ENCODE measurements at regions not wholly inside any gene's neighbourhood (a gene's known extent, or its start where the extent isn't known, plus 50 kb on each side); places are given as distances from the start of the nearest gene placed in this dataset.

DNA sequence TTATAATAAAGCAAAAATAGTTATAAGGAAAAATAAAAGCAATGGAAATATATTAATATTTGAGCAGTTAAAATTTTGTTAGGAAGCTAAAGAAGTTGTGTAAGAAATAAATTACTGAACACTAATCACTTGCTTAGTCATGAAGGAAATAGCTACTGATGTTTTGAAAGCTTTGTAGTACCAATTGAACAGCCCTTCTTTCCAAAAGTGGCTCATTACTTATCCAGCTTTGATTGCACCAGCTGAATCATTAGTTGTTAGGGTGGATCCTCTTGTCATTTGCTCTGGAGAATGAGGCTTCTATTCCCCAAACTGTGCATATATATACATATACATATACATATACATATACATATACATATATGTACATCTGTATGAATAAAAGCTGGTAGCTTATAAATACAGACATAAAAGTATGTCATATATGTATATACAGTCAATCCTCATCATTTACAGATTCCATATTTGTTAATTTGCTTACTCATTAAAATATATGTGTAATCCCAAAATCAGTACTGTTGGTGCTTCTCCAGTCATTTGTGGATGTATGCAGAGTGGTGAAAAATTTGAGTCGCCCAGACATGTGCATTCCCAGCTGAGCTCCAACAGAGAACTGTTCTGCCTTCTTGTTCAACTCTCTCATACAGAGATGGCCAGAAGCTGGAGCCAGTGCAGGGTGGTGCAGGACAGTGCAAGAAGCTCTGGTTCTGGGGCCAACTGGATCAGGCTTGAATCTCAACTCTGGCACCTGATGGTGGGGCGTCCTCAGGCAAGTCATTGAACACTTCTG is 214.1 kb downstream of the RPAP3 start:
- Histone ChIP-seq H3K4me2 (ENCODE audit: low read length, poor library complexity, severe bottlenecking) (no peak overlapping the region), H4K8ac (ENCODE audit: low read length) (no peak overlapping the region), H3K79me1 (replicated peaks; ENCODE audit: low read length, poor library complexity, severe bottlenecking) (no peaks in the 10 kb centered on the region), H3K4me3 (ENCODE audit: insufficient read depth in 1 of 2, low read depth in 1 of 2, low read length in 2 of 2) (no peak overlapping the region), H3K36me3 (ENCODE audit: control insufficient read depth in 1 of 2, insufficient read depth in 2 of 2, low read depth in 1 of 2, low read length in 2 of 2) (no peaks in the 10 kb centered on the region), H3K27me3 (ENCODE audit: control insufficient read depth in 1 of 2, insufficient read depth in 1 of 2, low read length in 2 of 2) (peaks cover 0 to 19% of the 10 kb centered on the region in 2 experiments), H2BK120ac (ENCODE audit: low read depth, low read length) (no peak overlapping the region), H2BK12ac (ENCODE audit: low read length in 2 of 2) (no peak overlapping the region), H3K14ac (ENCODE audit: low read length in 2 of 2) (no peak overlapping the region), H2AFZ (ENCODE audit: low read depth, low read length) (no peak overlapping the region), H3K9me3 (ENCODE audit: control insufficient read depth, low read length) (no peaks in the 10 kb centered on the region), H3K27ac (ENCODE audit: low read length, poor library complexity, severe bottlenecking) (no peak overlapping the region), H2BK5ac (ENCODE audit: low read depth, low read length, poor library complexity, severe bottlenecking) (no peak overlapping the region), H2BK15ac (ENCODE audit: low read depth, poor library complexity, severe bottlenecking) (no peak overlapping the region), H3K18ac (ENCODE audit: low read depth in 1 of 2, low read length in 2 of 2) (no peak overlapping the region), H3K23ac (ENCODE audit: low read length in 2 of 2) (no peak overlapping the region), H3K4me1 (ENCODE audit: control insufficient read depth, insufficient read depth, low read depth, low read length) (no peaks in the 10 kb centered on the region), H4K91ac (ENCODE audit: low read length) (no peak overlapping the region), H3K4ac (ENCODE audit: low read depth in 1 of 2, low read length in 2 of 2) (no peak overlapping the region), H2AK5ac (ENCODE audit: low read length, severe bottlenecking) (no peak overlapping the region), H3K9ac (ENCODE audit: low read length) (no peak overlapping the region)
- no peak for DNase-seq
- WGBS, result 100% methylated on average over 1 of the region's 2 CpGs

DNA sequence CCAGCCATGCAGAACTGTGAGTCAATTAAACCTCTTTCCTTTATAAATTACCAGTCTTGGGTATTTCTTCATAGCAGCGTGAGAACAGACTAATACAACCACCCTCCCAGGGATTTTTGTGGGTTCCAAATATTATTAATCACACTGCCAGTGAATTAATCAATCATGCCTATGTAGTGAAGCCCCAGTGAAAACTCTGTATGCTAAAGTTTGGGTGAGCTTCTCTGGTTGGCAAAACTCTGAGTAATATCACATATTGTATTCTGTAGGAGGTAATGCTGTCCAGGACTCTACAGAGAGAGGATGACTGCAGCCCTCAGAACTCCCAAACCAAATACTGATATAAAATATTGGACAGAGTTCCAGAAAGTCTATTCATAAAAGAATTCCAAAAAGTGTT is 216.9 kb downstream of the RPAP3 start:
- Histone ChIP-seq H4K91ac (ENCODE audit: low read length) (no peak overlapping the region), H4K8ac (ENCODE audit: low read length) (no peak overlapping the region), H3K79me1 (replicated peaks; ENCODE audit: low read length, poor library complexity, severe bottlenecking) (no peaks in the 10 kb centered on the region), H2BK120ac (ENCODE audit: low read depth, low read length) (no peak overlapping the region), H2BK5ac (ENCODE audit: low read depth, low read length, poor library complexity, severe bottlenecking) (no peak overlapping the region), H2AFZ (ENCODE audit: low read depth, low read length) (no peak overlapping the region), H3K18ac (ENCODE audit: low read depth in 1 of 2, low read length in 2 of 2) (no peak overlapping the region), H3K9me3 (ENCODE audit: control insufficient read depth, low read length) (no peaks in the 10 kb centered on the region), H3K27ac (ENCODE audit: low read length, poor library complexity, severe bottlenecking) (no peak overlapping the region), H3K4ac (ENCODE audit: low read depth in 1 of 2, low read length in 2 of 2) (no peak overlapping the region), H3K4me1 (ENCODE audit: control insufficient read depth, insufficient read depth, low read depth, low read length) (no peaks in the 10 kb centered on the region), H3K4me2 (ENCODE audit: low read length, poor library complexity, severe bottlenecking) (no peak overlapping the region), H3K23ac (ENCODE audit: low read length in 2 of 2) (no peak overlapping the region), H3K4me3 (ENCODE audit: insufficient read depth in 1 of 2, low read depth in 1 of 2, low read length in 2 of 2) (no peak overlapping the region), H3K14ac (ENCODE audit: low read length in 2 of 2) (no peak overlapping the region), H2BK15ac (ENCODE audit: low read depth, poor library complexity, severe bottlenecking) (no peak overlapping the region), H3K27me3 (ENCODE audit: control insufficient read depth in 1 of 2, insufficient read depth in 1 of 2, low read length in 2 of 2) (peaks cover 19 to 31% of the 10 kb centered on the region in 2 experiments), H3K36me3 (ENCODE audit: control insufficient read depth in 1 of 2, insufficient read depth in 2 of 2, low read depth in 1 of 2, low read length in 2 of 2) (no peaks in the 10 kb centered on the region), H3K9ac (ENCODE audit: low read length) (no peak overlapping the region), H2BK12ac (ENCODE audit: low read length in 2 of 2) (no peak overlapping the region), H2AK5ac (ENCODE audit: low read length, severe bottlenecking) (no peak overlapping the region)
- DNase-seq, result no peak
- WGBS, result 25% methylated on average over 1 of the region's 1 CpG

DNA sequence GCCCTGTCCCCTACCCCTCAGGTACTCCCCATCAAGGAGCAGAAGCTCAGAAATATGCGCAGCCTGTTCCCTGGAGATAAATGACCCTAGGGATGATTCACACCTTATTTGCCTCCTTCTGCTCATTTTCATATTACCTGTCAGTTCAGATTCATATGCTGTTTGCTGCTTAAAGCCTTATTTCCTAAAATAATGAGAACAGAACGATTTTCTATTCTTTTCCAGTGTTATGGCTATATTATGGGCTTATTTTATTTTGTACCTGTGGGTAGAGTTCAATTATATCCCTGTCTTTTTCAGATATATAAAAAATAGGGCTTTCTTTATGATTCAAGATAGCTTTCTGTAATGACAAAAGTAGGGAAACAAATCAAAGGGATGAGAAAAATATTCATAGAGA is 224.8 kb downstream of the RPAP3 start:
- Histone ChIP-seq H2BK12ac (ENCODE audit: low read length in 2 of 2) (no peak overlapping the region), H2BK120ac (ENCODE audit: low read depth, low read length) (no peak overlapping the region), H3K27ac (ENCODE audit: low read length, poor library complexity, severe bottlenecking) (no peak overlapping the region), H3K9me3 (ENCODE audit: control insufficient read depth, low read length) (peaks cover 21% of the 10 kb centered on the region), H4K8ac (ENCODE audit: low read length) (no peak overlapping the region), H3K23ac (ENCODE audit: low read length in 2 of 2) (no peak overlapping the region), H2AFZ (ENCODE audit: low read depth, low read length) (no peak overlapping the region), H3K27me3 (ENCODE audit: control insufficient read depth in 1 of 2, insufficient read depth in 1 of 2, low read length in 2 of 2) (peaks cover 12 to 16% of the 10 kb centered on the region in 2 experiments), H3K4ac (ENCODE audit: low read depth in 1 of 2, low read length in 2 of 2) (no peak overlapping the region), H3K4me2 (ENCODE audit: low read length, poor library complexity, severe bottlenecking) (no peak overlapping the region), H2AK5ac (ENCODE audit: low read length, severe bottlenecking) (no peak overlapping the region), H4K91ac (ENCODE audit: low read length) (no peak overlapping the region), H3K4me1 (ENCODE audit: control insufficient read depth, insufficient read depth, low read depth, low read length) (no peaks in the 10 kb centered on the region), H3K36me3 (ENCODE audit: control insufficient read depth in 1 of 2, insufficient read depth in 2 of 2, low read depth in 1 of 2, low read length in 2 of 2) (no peaks in the 10 kb centered on the region), H2BK5ac (ENCODE audit: low read depth, low read length, poor library complexity, severe bottlenecking) (no peak overlapping the region), H3K4me3 (ENCODE audit: insufficient read depth in 1 of 2, low read depth in 1 of 2, low read length in 2 of 2) (no peak overlapping the region), H3K9ac (ENCODE audit: low read length) (no peak overlapping the region), H3K79me1 (replicated peaks; ENCODE audit: low read length, poor library complexity, severe bottlenecking) (no peaks in the 10 kb centered on the region), H2BK15ac (ENCODE audit: low read depth, poor library complexity, severe bottlenecking) (no peak overlapping the region), H3K14ac (ENCODE audit: low read length in 2 of 2) (no peak overlapping the region), H3K18ac (ENCODE audit: low read depth in 1 of 2, low read length in 2 of 2) (no peak overlapping the region)
- 100% methylated on average over 1 of the region's 2 CpGs for WGBS
- no peak for DNase-seq

DNA sequence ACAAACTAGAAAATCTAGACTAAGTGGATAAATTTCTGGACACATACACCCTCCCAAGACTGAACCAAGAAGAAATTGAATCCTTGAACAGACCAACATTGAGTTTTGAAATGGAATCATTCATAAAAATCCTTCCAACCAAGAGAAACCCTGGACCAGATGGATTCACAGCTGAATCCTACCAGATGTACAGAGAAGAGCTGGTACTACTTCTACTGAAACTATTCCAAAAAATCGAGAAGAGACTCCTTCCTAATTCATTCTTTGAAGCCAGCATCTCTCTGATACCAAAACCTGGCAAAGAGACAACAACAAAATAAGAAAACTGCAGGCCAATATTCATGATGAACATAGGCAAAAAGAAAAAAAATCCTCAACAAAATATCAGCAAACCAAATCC is 227.4 kb downstream of the RPAP3 start:
- Histone ChIP-seq H3K9me3 (ENCODE audit: control insufficient read depth, low read length) (peaks cover 44% of the 10 kb centered on the region), H3K9ac (ENCODE audit: low read length) (no peak overlapping the region), H2BK5ac (ENCODE audit: low read depth, low read length, poor library complexity, severe bottlenecking) (no peak overlapping the region), H2AFZ (ENCODE audit: low read depth, low read length) (no peak overlapping the region), H3K4me3 (ENCODE audit: insufficient read depth in 1 of 2, low read depth in 1 of 2, low read length in 2 of 2) (no peak overlapping the region), H4K8ac (ENCODE audit: low read length) (no peak overlapping the region), H3K27me3 (ENCODE audit: control insufficient read depth in 1 of 2, insufficient read depth in 1 of 2, low read length in 2 of 2) (no peaks in the 10 kb centered on the region), H2AK5ac (ENCODE audit: low read length, severe bottlenecking) (no peak overlapping the region), H2BK120ac (ENCODE audit: low read depth, low read length) (no peak overlapping the region), H2BK15ac (ENCODE audit: low read depth, poor library complexity, severe bottlenecking) (no peak overlapping the region), H3K4ac (ENCODE audit: low read depth in 1 of 2, low read length in 2 of 2) (no peak overlapping the region), H2BK12ac (ENCODE audit: low read length in 2 of 2) (no peak overlapping the region), H3K18ac (ENCODE audit: low read depth in 1 of 2, low read length in 2 of 2) (no peak overlapping the region), H3K14ac (ENCODE audit: low read length in 2 of 2) (no peak overlapping the region), H3K27ac (ENCODE audit: low read length, poor library complexity, severe bottlenecking) (no peak overlapping the region), H3K36me3 (ENCODE audit: control insufficient read depth in 1 of 2, insufficient read depth in 2 of 2, low read depth in 1 of 2, low read length in 2 of 2) (no peaks in the 10 kb centered on the region), H4K91ac (ENCODE audit: low read length) (no peak overlapping the region), H3K23ac (ENCODE audit: low read length in 2 of 2) (no peak overlapping the region), H3K4me1 (ENCODE audit: control insufficient read depth, insufficient read depth, low read depth, low read length) (no peaks in the 10 kb centered on the region), H3K4me2 (ENCODE audit: low read length, poor library complexity, severe bottlenecking) (no peak overlapping the region), H3K79me1 (replicated peaks; ENCODE audit: low read length, poor library complexity, severe bottlenecking) (no peaks in the 10 kb centered on the region)
- DNase-seq, result no peak
- 11% methylated on average over 1 of the region's 1 CpG for WGBS
